Stomach (tissue), 4 donors: ENCODE measurements at regions not wholly inside any gene's neighbourhood (a gene's known extent, or its start where the extent isn't known, plus 50 kb on each side); places are given as distances from the start of the nearest gene placed in this dataset.
"Not testable (repeated sequence)": the region's sequence is repeated elsewhere in the genome, so short reads cannot be mapped to it uniquely, and the experiment has no call there.

Experiments used
- EP300 ChIP-seq: sonication (generic); formaldehyde crosslinking; IDR thresholded peaks from one replicate; pipeline ENCODE4 v1.6.1; 2017; ENCODE audit warnings: antibody characterized with exemption
- POLR2A ChIP-seq, 4 donors: fragments of 450-650 bp; IDR thresholded peaks; one replicate each; pipeline ENCODE4 v1.6.1; 2016; ENCODE audit warnings: antibody characterized with exemption in 4 of 4, control low read depth in 2 of 4, mild to moderate bottlenecking in 1 of 4, moderate library complexity in 1 of 4
- TF ChIP-seq, protein P1 (sequence below), 7 experiments: fragments of 450-650 bp in 4 of 7; fragments of 200-600 bp in 3 of 7; sonication (generic) in 3 of 7; IDR thresholded peaks; one replicate each; pipeline ENCODE4 v1.5.1; 2016 to 2019; ENCODE audit warnings: antibody characterized with exemption in 7 of 7, control low read depth in 2 of 7, mild to moderate bottlenecking in 1 of 7

DNA sequence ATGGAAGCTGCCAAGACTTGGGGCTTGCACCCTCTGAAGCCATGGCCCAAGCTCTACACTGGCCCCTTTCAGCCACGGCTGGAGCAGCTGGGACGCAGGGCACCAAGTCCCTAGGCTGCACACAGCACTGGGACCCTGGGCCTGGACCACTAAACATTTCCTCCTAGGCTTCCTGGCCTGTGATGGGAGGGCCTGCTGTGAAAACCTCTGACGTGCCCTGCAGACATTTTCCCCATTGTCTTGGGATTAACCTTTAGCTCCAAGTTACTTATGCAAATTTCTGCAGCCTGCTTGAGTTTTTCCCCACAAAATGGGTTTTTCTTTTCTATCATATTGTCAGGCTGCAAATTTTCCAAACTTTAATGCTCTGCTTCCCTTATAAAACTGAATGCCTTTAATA is 733.5 kb downstream of the MECOM start:
- TF ChIP-seq, protein P1, sequence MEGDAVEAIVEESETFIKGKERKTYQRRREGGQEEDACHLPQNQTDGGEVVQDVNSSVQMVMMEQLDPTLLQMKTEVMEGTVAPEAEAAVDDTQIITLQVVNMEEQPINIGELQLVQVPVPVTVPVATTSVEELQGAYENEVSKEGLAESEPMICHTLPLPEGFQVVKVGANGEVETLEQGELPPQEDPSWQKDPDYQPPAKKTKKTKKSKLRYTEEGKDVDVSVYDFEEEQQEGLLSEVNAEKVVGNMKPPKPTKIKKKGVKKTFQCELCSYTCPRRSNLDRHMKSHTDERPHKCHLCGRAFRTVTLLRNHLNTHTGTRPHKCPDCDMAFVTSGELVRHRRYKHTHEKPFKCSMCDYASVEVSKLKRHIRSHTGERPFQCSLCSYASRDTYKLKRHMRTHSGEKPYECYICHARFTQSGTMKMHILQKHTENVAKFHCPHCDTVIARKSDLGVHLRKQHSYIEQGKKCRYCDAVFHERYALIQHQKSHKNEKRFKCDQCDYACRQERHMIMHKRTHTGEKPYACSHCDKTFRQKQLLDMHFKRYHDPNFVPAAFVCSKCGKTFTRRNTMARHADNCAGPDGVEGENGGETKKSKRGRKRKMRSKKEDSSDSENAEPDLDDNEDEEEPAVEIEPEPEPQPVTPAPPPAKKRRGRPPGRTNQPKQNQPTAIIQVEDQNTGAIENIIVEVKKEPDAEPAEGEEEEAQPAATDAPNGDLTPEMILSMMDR (IDR thresholded peaks at IDR 0.05) = not testable (repeated sequence)
- TF ChIP-seq EP300; POLR2A (IDR thresholded peaks at IDR 0.05): not testable (repeated sequence)
